HG02840 (cell line): ENCODE measurements at regions not wholly inside any gene's neighbourhood (a gene's known extent, or its start where the extent isn't known, plus 50 kb on each side); places are given as distances from the start of the nearest gene placed in this dataset.

Source experiments
- ATAC-seq: cut with Tn5 transposase; IDR thresholded peaks from one replicate; pipeline ENCODE4 v1.9.1; 2021; ENCODE audit warnings: mild to moderate bottlenecking, moderate library complexity, moderate number of reproducible peaks; ENCODE audit not compliant: unreplicated experiment, low FRiP score

DNA sequence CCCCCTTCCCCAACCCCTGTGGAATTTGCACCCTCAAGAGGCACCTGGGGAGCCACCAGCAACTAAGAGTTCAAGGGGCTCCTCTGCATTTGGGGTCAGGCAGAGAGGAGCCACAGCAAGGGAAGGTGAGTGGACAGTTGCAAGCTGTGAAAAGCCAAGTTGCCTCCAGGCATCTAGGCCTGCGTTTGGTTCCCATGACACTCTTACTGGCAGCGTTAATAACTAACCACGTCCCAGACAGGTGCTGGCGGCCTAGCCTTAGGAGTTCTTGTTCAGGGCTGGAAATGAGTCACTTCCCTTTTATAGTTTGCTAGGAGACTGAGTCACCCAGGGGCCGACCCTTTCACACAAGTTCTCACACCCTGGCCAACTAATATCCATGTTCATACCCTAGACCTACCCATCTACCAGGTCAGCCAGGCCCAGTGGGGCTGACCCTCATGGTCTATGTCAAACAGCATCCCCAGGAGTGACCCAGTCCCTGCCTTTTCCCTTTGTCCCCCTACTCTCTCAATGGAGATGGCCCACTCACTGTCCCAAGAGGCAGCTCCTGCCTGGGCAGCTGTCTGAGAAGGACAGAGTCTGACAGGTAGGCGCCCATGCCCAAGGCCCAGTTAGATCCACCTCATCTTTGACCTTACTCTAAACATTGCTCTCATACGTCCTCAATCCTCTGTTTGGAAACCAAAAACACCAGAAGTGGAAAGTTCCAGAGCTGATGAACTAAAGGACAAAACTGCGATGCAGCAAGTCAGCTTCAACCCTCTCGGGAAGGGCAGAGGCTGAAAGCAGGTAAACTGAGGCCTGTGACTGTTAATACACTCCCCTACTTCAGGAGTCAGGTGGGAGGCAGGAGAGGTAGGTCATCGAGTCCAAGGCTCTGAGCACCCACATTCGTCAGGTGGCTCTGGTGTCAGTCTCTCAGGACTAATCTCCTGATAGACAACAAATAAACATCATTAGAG lies 300.6 kb downstream of the SOX9 start:
- ATAC-seq, result peak; percentile 40

GRCh38 chr17:72422204-72422504 lies 301.3 kb downstream of the SOX9 start:
- ATAC-seq, result peak; percentile 22

DNA sequence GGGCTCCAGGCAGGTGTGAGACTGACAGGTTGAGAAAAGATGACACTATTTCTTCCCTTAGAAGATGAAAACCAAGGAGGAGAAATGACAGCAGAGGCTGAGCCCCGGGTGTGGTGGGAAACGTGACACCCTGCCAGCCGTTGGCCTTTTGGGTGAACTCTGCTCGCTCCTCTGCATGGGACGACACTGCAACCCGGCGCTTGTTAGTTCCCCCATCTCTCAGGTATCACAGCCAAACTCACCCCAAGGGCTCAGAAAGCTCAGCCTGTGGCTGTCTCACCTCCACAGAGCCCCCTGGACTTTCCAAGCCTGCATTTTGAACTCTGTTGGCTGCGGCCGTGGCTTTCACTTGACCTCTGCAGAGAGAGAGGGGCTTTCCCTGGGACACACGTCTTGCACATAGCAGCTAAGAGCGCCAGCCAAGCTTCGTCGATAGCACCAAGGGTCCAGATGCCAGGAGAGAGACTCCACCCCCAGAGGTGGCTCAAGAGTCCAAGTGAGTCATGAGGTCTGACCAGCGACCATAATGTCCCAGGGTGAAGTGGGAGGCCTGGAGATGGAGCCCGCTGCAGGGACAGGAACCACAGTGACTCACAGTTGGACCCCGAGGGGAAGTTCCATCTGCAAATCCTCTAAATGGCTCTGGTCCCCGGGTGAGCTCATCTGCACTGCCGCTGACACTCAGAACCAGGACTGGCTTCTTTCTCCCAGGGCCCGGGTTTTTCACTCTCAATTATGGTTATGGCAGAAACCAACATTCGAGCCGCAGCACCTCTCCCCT lies 301.9 kb downstream of the SOX9 start:
- ATAC-seq, result peak; percentile 41

- ATAC-seq, result no peak
These were observed 302.4 kb downstream of the SOX9 start for GRCh38 chr17:72423286-72423589.

GRCh38 chr17:72423718-72424117 lies 302.9 kb downstream of the SOX9 start:
- ATAC-seq, result no peak

GRCh38 chr17:72424505-72425117 lies 303.8 kb downstream of the SOX9 start:
- no peak for ATAC-seq

DNA sequence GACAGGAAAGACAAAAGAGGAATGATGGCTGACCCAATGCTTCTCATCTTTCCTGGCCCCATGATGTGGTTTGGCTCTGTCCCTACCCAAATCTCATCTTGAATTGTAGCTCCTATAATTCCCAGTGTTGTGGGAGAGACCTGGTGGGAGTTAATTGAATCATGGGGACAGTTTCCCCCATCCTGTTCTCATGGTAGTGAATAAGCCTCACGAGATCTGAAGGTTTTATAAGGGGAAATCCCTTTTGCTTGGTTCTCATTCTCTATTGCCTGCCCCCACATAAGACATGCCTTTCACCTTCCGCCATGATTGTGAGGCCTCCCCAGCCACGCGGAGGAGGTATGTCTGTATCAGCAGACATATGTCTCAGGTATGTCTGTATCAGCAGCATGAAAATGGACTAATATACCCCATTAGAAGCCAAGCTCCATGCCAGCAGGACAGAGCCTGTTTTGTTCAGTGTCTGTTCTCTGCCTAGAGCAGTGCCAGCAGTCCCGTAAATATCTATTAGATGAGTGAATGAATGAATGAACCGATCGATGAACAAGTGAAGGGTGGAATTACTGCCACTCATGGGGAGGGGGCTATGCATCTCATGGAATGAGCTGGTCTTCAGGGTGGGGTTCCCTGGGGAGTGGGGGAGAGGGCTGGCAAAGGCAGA lies 304.4 kb downstream of the SOX9 start:
- no peak for ATAC-seq

DNA sequence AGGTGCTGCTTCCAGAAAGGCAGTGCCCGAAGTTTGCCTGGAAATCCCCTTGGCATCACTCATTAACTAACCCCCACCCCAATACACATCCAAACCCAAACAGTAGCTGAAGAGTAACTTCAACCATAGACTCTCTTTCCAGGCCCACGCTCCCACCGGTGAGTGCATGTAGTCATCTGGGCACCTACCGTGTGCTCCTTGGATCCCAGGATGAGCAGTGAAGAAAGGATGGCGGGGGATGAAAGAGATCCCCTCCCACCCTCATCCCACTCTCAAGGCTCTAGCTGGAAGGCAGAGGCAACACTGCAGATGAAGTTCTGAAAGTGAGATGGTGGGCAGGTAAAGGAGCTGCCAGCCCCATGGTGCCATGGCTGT lies 305.0 kb downstream of the SOX9 start:
- no peak for ATAC-seq

DNA sequence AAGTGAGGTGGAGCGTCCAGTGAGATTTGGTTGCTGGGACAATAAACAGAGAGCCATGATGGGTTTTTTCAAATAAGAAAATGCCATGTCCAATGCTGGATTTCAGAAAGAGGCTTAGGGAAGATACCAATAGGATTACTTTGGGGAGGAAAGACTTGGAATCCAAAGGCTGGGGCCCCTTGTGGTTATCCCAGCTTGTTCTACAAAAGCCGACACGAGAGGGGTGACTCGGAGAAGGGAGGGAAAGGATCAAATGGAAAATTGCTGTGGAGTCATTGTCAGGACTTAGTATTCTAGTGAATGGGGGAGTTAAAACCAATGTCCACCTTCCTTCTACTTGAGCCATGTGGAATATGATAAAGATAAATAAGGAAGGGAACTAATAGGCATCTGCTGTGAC lies 305.5 kb downstream of the SOX9 start:
- ATAC-seq, result no peak

DNA sequence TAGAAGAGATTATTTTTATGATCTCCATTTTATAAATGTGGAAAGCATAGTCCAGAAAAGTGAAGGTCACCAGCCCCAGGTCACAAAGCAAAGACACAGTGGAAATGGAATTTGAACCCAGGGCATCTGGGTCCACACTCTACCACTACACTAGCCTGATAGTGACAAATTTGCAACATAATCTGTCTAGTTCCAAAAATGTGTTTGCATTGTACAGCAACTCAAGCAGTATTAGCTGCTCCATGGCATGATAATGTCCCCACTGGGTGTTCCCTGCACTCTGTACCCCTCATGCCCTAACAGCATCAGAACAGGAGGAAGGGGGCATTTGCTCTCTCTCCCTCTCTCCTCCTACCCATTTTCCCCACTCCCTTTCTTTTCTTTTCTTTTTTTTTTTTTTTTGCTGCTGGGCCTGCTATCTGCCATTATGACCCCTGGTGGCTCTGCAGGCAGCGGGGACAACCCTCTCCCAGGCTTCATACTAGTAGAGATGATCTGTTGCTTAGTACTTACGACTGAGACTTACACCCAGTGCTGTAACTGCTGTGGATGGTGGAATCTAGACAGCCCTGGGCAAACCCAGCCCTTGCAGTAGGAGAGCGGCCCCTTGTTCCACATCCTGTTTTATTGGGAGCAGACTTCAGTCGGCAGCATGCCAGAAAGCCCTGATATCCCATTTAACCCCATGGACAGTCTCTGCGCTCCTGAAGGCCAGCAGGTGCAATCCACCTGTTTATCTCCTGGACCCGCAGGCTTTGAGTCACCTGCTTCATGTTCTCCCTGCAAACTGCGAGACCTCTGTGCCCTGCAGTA lies 306.3 kb downstream of the SOX9 start:
- no peak for ATAC-seq

DNA sequence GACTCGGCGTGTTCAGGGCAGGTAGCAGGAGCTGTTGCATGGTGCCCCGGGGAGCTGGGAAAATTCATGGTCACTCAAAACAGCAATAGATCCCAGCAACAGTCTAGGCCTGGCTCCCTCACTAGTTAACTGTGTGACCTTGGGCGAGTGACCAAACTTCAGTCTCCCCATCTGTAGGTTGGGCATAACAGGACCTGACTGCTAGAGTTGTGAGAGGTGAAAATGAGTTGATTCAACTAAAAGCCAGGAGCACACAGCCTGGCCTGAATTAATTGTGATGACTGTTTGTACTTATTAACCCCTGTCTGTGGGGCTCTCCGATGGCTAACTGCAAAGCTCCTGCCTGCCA lies 306.9 kb downstream of the SOX9 start:
- no peak for ATAC-seq

- ATAC-seq, result no peak
These were observed 308.3 kb downstream of the SOX9 start for GRCh38 chr17:72429066-72429638.

GRCh38 chr17:72430611-72431432 lies 310.0 kb downstream of the SOX9 start:
- ATAC-seq, result no peak

DNA sequence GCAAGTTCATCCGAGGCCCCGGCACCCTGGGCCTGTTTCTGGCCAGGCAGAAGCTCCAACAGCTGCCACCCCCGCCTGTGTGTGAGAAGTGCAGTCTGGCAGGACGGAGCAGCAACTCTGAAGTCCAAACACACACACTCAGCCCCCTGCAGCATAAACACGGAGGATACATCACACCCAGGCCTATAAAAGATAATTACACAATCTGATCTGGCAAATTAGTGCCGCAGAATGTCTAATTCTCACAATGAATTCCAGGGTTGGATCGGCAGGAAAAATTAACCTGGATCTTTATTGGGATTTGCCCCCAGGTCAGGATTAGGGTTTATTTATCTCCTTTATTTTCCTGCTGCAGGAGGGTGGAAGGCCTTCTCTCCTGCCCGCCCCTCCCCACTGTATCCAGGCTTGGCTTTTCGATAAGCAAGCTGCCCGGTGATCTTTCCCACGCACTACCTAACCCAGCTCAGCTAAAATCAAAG lies 311.4 kb downstream of the SOX9 start:
- no peak for ATAC-seq

GRCh38 chr17:72432881-72433280 lies 312.1 kb downstream of the SOX9 start:
- ATAC-seq, result no peak

- ATAC-seq, result no peak
These were observed 313.0 kb downstream of the SOX9 start for GRCh38 chr17:72433797-72434196.

DNA sequence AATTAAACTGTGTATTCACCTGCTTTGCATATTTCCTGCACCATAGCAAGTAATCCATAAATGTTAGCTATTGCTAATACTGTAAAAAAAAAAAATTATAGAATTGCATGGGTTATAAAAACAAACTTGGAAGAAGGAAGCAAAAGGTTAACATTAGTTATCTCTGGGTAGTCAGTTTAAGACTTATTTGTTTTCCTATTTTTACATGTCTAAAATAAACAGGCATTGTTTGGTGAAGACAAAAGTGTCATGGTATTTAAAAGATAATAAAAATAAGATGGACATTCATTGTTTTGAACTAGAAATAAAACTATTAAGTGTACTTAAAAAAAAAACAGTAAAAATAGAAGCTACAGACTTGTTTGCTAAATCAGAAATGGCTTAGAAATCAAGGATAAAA lies 313.8 kb downstream of the SOX9 start:
- ATAC-seq, result no peak

DNA sequence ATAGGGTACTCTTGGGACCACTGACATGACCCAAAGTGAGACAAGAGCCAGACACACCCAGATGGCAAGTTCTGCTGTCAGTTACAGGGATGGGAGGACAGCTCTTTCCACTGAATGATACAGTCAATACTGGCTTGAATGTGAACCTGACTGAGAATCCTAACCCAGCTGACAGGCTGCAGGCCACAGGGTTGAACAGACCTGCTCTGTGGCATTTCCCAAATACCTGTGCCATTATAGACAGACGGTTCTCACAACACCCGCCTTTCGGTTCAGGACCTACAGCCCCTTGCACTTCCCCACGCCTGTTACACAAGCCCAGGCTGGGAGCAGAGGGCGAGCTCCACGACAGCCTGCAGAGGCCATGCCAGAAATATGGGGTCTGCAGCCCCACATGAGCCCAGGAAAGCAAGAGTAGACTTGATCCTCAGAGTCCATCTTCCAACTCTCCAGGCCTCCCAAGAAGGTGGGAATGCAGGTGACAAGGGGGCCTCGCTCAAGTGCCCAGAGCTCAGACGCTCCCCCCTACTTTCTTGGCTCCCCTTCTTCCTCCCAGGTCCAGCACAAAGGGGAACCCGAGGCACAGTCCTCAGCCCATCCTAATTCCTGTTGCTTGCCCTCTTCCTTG lies 314.3 kb downstream of the SOX9 start:
- no peak for ATAC-seq

GRCh38 chr17:72438783-72439182 lies 318.0 kb downstream of the SOX9 start:
- ATAC-seq, result no peak
